ENCODE measurements at regions not wholly inside any gene's neighbourhood (a gene's known extent, or its start where the extent isn't known, plus 50 kb on each side); places are given as distances from the start of the nearest gene placed in this dataset.

- DNase-seq (ENCODE audit: low read depth): no peak
Measured at GRCh38 chr17:34141590-34141989, 113.5 kb upstream of the CCL2 start.

- no peak for DNase-seq (ENCODE audit: low read depth)
Measured at GRCh38 chr17:34143430-34143829, 111.7 kb upstream of the CCL2 start.

GRCh38 chr17:34146440-34147043 lies 108.5 kb upstream of the CCL2 start:
- peak; percentile 37 for DNase-seq (ENCODE audit: low read depth)

GRCh38 chr17:34151102-34151501 lies 104.0 kb upstream of the CCL2 start:
- no peak for DNase-seq (ENCODE audit: low read depth)

GRCh38 chr17:34153991-34154390 lies 101.1 kb upstream of the CCL2 start:
- no peak for DNase-seq (ENCODE audit: low read depth)

- no peak for DNase-seq (ENCODE audit: low read depth)
Measured at GRCh38 chr17:34154961-34155730, 99.9 kb upstream of the CCL2 start.

- DNase-seq (ENCODE audit: low read depth): no peak
Measured at GRCh38 chr17:34155947-34156346, 99.1 kb upstream of the CCL2 start.

GRCh38 chr17:34156401-34156740 lies 98.7 kb upstream of the CCL2 start:
- DNase-seq (ENCODE audit: low read depth): no peak

GRCh38 chr17:34156741-34157589 lies 98.1 kb upstream of the CCL2 start:
- DNase-seq (ENCODE audit: low read depth): no peak

GRCh38 chr17:34161690-34162089 lies 93.4 kb upstream of the CCL2 start:
- DNase-seq (ENCODE audit: low read depth): no peak

- no peak for DNase-seq (ENCODE audit: low read depth)
Measured at GRCh38 chr17:34163123-34163522, 92.0 kb upstream of the CCL2 start.

- no peak for DNase-seq (ENCODE audit: low read depth)
Measured at GRCh38 chr17:34163646-34164045, 91.4 kb upstream of the CCL2 start.

- no peak for DNase-seq (ENCODE audit: low read depth)
Measured at GRCh38 chr17:34164837-34165236, 90.2 kb upstream of the CCL2 start.

- no peak for DNase-seq (ENCODE audit: low read depth)
Measured at GRCh38 chr17:34166352-34166751, 88.7 kb upstream of the CCL2 start.

GRCh38 chr17:34167354-34167753 lies 87.7 kb upstream of the CCL2 start:
- no peak for DNase-seq (ENCODE audit: low read depth)

GRCh38 chr17:34168989-34169388 lies 86.1 kb upstream of the CCL2 start:
- DNase-seq (ENCODE audit: low read depth): no peak

- no peak for DNase-seq (ENCODE audit: low read depth)
Measured at GRCh38 chr17:34169496-34169895, 85.6 kb upstream of the CCL2 start.

GRCh38 chr17:34171245-34171818 lies 83.8 kb upstream of the CCL2 start:
- DNase-seq (ENCODE audit: low read depth): peak; percentile 25

- no peak for DNase-seq (ENCODE audit: low read depth)
Measured at GRCh38 chr17:34172390-34172918, 82.6 kb upstream of the CCL2 start.

GRCh38 chr17:34173241-34173640 lies 81.8 kb upstream of the CCL2 start:
- no peak for DNase-seq (ENCODE audit: low read depth)

GRCh38 chr17:34174496-34174895 lies 80.6 kb upstream of the CCL2 start:
- DNase-seq (ENCODE audit: low read depth): no peak

- DNase-seq (ENCODE audit: low read depth): no peak
Measured at GRCh38 chr17:34176440-34176839, 78.6 kb upstream of the CCL2 start.

Data from activated T-cell treated with anti-CD3 and anti-CD28 coated beads for 1 hour (primary cell).